ENCODE measurements at regions not wholly inside any gene's neighbourhood (a gene's known extent, or its start where the extent isn't known, plus 50 kb on each side); places are given as distances from the start of the nearest gene placed in this dataset.
"Not testable (repeated sequence)": the region's sequence is repeated elsewhere in the genome, so short reads cannot be mapped to it uniquely, and the experiment has no call there.

DNA sequence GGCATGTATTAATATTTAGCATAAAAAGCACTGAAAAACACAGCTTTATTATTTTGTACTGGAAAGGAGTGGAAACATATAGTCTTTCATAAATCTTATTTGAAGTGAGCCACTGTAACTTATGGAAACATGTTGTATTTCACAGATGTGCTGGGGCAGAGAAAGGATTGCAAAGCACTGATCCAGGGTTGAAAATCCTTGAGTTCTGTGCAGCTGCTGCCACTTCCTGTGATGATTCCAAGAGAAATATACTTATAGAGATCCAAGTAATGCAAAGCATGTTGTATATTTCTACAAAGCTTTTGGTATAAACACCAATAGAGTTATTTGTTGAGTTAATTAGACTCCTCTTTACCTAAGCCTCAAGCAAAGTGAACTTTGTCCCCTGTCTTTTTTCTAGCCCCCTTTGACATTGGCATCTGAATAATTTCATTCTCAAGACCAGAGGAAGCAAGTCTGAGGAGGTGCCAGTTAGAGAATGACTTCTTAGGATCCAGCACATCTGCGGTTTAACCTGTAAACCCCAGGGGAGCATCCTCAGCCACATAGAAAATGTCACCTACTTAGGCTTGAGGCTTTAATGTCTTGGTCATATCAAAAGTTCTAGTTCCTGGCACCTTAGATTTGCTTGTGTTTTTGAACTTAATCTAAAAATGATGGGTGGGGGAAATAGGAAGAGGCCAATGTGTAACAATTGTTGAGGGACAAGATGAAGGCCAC, 173.3 kb downstream of the FASLG start:
- H3K27ac Mint-ChIP-seq = no peak overlapping the region
- no peaks in the 10 kb centered on the region for H3K9me3 Mint-ChIP-seq
- no peak overlapping the region for H3K4me3 Mint-ChIP-seq
- H3K36me3 Mint-ChIP-seq = no peaks in the 10 kb centered on the region
- H3K27me3 Mint-ChIP-seq = no peaks in the 10 kb centered on the region
- peaks cover 12% of the 10 kb centered on the region for H3K4me1 Mint-ChIP-seq

DNA sequence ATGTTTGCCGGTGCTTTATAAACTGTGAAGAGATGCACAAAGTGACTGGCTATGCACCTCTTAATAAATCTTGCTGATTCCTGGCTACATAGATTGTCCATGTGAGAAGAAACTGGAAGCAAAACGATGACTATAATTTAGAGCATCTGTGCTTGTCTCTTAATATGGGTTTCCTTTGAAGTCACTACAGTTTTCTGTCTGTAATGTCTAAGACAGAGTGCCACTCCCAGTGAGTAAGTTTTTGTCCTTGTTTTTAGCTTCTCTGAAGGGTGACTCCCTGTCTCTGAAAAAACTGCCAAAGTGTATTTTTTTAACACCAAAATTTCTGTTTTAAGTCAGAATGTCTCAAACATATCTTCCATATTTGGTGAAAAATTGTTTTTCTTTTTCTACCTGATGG, 175.1 kb downstream of the FASLG start:
- Mint-ChIP-seq H3K4me1 (peaks cover 30% of the 10 kb centered on the region), H3K9me3 (no peaks in the 10 kb centered on the region), H3K27ac (no peak overlapping the region), H3K4me3 (no peak overlapping the region), H3K27me3 (no peaks in the 10 kb centered on the region), H3K36me3 (no peaks in the 10 kb centered on the region)

DNA sequence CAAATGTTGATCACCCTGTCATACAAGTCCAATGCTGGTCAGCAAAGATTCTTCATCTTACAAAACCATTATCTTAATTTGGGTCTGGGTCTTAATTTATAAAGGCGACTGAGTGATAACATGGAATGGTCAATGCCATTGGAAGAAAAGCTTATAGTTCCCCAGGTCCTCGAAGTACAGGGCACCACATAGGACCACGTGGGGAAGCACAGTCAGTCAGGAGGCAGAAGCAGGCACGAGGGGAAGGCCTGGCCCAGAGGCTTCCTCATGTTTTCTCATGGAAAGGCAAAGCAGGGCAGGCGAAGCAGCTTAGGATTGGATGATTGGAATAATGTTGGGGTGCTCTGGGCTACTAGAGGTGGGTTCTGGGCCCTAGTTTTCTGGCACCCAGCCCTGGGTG, 175.7 kb downstream of the FASLG start:
- Mint-ChIP-seq H3K27me3 (no peaks in the 10 kb centered on the region), H3K4me3 (peak overlapping the region; percentile 3), H3K4me1 (peaks cover 36% of the 10 kb centered on the region), H3K27ac (no peak overlapping the region), H3K9me3 (no peaks in the 10 kb centered on the region), H3K36me3 (no peaks in the 10 kb centered on the region)

DNA sequence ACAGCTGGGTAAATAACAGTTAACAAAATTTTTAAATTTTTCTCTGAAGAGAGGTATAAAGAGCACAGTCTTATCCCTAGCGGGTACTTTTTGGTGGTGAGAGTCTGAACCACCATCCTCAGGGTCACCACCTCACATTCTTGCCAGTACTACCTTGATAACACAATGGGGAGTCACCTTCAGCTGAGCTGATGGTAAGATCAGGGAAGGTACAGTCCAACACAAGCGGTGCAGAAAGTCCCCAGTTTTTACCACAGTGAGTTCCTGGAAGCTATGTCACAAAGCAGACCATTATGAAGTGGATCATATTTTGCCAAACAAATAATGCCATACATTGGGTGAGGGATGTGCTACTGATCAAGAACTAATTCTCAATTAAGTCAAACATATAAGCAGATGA, 176.9 kb downstream of the FASLG start:
- Mint-ChIP-seq H3K9me3 (no peaks in the 10 kb centered on the region), H3K4me1 (peaks cover 40% of the 10 kb centered on the region), H3K4me3 (no peak overlapping the region), H3K27ac (peak overlapping the region; percentile 23), H3K36me3 (no peaks in the 10 kb centered on the region), H3K27me3 (no peaks in the 10 kb centered on the region)

DNA sequence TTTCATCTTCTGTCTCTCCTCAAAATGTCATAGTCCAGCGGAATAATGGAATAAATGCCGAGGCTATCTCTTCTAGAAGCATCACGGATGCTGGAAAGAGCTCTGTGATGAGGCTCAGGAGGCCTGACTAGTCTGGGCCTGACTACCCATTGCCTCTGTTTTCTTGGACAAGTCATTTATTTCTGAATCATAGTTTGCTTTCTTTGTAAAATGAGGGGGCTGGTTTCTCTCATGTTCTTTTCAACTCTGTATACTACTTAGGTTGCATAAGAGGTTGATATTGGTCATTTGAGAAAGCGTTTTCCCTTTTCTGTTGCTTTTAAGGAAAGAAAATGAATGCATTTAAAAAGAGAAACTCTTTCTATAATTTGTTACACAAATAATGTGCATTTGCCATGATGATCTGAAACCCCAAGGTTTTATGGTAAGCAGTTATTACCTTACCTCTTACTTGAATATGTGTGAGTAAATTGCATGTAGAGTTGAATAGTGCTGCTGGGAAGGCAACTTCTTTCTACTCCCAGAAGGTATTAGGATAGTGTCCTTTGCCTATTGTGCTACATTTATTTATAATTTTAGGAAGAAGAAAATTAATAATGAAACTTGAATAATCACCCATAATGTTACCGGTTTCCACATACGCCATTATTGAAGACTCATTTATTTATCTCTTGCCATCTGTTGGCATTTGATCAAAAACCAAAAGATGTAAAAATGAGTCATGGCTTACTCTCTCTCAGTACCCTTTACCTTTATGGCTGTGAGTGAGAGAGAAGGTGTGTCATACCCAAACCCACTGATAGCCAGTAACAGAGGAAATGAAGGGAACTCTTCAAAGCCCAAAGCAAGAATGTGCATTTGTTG, 179.1 kb downstream of the FASLG start:
- Mint-ChIP-seq H3K4me3 (peak overlapping the region; percentile 45), H3K27ac (no peak overlapping the region), H3K4me1 (peaks cover 40% of the 10 kb centered on the region), H3K9me3 (no peaks in the 10 kb centered on the region), H3K27me3 (no peaks in the 10 kb centered on the region), H3K36me3 (no peaks in the 10 kb centered on the region)

GRCh38 chr1:172838680-172839313, 179.9 kb downstream of the FASLG start:
- H3K9me3 Mint-ChIP-seq = no peaks in the 10 kb centered on the region

GRCh38 chr1:172839639-172840038, 180.7 kb downstream of the FASLG start:
- not testable (repeated sequence) for H3K27me3 Mint-ChIP-seq, H3K4me3 Mint-ChIP-seq, H3K36me3 Mint-ChIP-seq, H3K9me3 Mint-ChIP-seq, H3K27ac Mint-ChIP-seq
- peaks cover 41% of the 10 kb centered on the region for H3K4me1 Mint-ChIP-seq

More at GRCh38 chr1:172838680-172839313, 179.9 kb downstream of the FASLG start:
- Mint-ChIP-seq H3K4me3 (peak overlapping the region; percentile 45), H3K27ac (no peak overlapping the region), H3K27me3 (no peaks in the 10 kb centered on the region), H3K36me3 (no peaks in the 10 kb centered on the region), H3K4me1 (peaks cover 39% of the 10 kb centered on the region)

- Mint-ChIP-seq H3K27me3 (no peaks in the 10 kb centered on the region), H3K4me1 (peaks cover 36% of the 10 kb centered on the region), H3K27ac (no peak overlapping the region), H3K4me3 (no peak overlapping the region), H3K36me3 (peaks cover 2% of the 10 kb centered on the region), H3K9me3 (peaks cover 4% of the 10 kb centered on the region)
These were observed 184.5 kb downstream of the FASLG start for GRCh38 chr1:172843444-172843843.

DNA sequence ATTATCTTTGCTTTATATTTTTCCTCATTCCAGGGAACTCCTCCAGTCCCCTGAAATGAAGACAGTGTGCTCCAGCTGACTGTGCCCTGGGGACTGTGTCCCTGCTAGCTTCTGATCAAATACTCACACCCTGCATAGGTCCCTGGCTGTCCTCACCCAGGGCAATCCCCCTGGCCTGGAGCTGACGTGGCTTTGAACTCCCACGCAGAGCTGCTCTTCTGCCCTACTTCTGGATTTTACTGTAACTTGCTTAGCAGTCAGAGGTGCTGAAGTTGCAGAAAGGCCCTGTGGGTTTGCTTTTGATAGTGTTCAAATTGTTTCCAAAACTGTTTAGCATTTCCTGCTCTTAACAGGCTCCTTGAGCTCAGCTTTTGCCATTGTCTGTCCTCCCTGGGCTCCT, 186.5 kb downstream of the FASLG start:
- H3K27ac Mint-ChIP-seq = peak overlapping the region; percentile 75

GRCh38 chr1:172845865-172846264, 187.0 kb downstream of the FASLG start:
- H3K4me3 Mint-ChIP-seq = no peak overlapping the region
- no peaks in the 10 kb centered on the region for H3K27me3 Mint-ChIP-seq
- peaks cover 21% of the 10 kb centered on the region for H3K4me1 Mint-ChIP-seq
- peaks cover 4% of the 10 kb centered on the region for H3K9me3 Mint-ChIP-seq
- peaks cover 2% of the 10 kb centered on the region for H3K36me3 Mint-ChIP-seq
- H3K27ac Mint-ChIP-seq = no peak overlapping the region

More for the DNA sequence above, 186.5 kb downstream of the FASLG start:
- Mint-ChIP-seq H3K9me3 (peaks cover 4% of the 10 kb centered on the region), H3K27me3 (no peaks in the 10 kb centered on the region), H3K4me3 (no peak overlapping the region), H3K36me3 (peaks cover 2% of the 10 kb centered on the region), H3K4me1 (peaks cover 21% of the 10 kb centered on the region)

- not testable (repeated sequence) for H3K4me3 Mint-ChIP-seq, H3K36me3 Mint-ChIP-seq, H3K27me3 Mint-ChIP-seq, H3K9me3 Mint-ChIP-seq, H3K27ac Mint-ChIP-seq
- peaks cover 21% of the 10 kb centered on the region for H3K4me1 Mint-ChIP-seq
These were observed 188.9 kb downstream of the FASLG start for GRCh38 chr1:172847814-172848213.

DNA sequence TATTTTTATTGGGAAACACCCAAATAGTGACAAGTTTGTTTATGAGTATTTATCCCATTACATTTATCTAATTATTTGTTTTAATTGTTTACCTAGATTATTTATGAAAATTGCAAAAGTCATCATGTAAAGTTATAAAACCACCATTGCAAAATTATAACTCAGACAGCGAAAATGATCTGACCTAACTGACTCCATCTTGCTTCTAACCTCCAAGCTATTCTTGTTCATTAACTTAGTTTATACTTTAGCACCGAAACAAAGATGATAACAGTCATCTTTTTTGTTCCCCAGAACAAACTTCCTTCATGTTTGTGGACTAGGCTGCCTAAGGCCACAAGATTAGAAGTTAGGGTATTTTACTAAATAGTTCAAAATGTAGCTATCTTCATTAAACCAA, 190.8 kb downstream of the FASLG start:
- peaks cover 17% of the 10 kb centered on the region for H3K4me1 Mint-ChIP-seq
- H3K36me3 Mint-ChIP-seq = peaks cover 2% of the 10 kb centered on the region
- no peak overlapping the region for H3K27ac Mint-ChIP-seq
- H3K4me3 Mint-ChIP-seq = no peak overlapping the region
- peaks cover 1% of the 10 kb centered on the region for H3K27me3 Mint-ChIP-seq
- H3K9me3 Mint-ChIP-seq = peaks cover 4% of the 10 kb centered on the region

DNA sequence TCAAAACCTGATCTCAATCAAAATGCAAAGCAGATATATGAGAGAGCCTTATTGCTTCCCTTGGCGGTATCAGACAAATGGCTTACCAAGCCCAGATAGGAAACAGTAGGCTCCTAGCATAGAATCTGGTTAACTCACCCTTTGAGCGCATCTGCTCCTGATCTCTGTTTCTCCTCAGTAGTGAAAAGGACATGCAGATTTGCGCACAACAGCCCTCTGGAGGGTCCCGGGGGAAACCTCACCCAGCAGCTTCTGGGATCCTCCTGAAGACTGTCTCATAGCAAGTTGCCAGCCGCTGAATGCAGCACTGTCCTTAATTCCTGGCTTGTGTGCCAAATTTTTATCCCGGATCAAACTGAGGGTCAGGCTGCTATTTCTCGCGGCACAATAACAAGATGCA, 192.2 kb downstream of the FASLG start:
- Mint-ChIP-seq H3K36me3 (peaks cover 4% of the 10 kb centered on the region), H3K27me3 (peaks cover 1% of the 10 kb centered on the region), H3K9me3 (peaks cover 4% of the 10 kb centered on the region), H3K4me1 (peaks cover 3% of the 10 kb centered on the region), H3K4me3 (no peak overlapping the region), H3K27ac (no peak overlapping the region)

DNA sequence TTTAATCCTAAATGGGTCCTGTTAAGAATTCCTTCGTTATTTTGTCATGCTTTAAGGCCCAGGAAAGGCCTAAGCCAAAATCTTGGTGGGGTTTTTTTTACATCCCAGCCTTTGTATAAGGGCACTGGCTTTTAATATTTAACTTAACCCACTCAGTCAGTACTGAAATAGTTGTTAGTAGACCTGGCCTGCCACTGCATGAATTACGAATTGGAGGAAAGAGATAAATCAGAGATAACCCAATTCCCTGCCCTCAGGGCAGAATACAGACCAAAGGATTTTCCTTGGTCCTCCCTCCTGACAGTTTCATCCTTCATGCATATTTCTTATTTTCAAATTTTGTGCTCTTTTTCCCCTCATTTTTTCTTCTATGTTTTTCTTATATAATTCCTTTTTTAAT, 193.0 kb downstream of the FASLG start:
- Mint-ChIP-seq H3K9me3 (peaks cover 4% of the 10 kb centered on the region), H3K4me3 (no peak overlapping the region), H3K36me3 (peaks cover 4% of the 10 kb centered on the region), H3K4me1 (no peaks in the 10 kb centered on the region), H3K27me3 (peaks cover 1% of the 10 kb centered on the region), H3K27ac (no peak overlapping the region)

GRCh38 chr1:172855983-172856382, 194.8 kb downstream of the TNFSF18 start:
- H3K4me1 Mint-ChIP-seq, H3K27ac Mint-ChIP-seq, H3K9me3 Mint-ChIP-seq, H3K4me3 Mint-ChIP-seq, H3K36me3 Mint-ChIP-seq, H3K27me3 Mint-ChIP-seq: not testable (repeated sequence)

- H3K9me3 Mint-ChIP-seq = no peaks in the 10 kb centered on the region
- H3K4me3 Mint-ChIP-seq = no peak overlapping the region
- peaks cover 8% of the 10 kb centered on the region for H3K4me1 Mint-ChIP-seq
- no peaks in the 10 kb centered on the region for H3K36me3 Mint-ChIP-seq
- no peak overlapping the region for H3K27ac Mint-ChIP-seq
- H3K27me3 Mint-ChIP-seq = no peaks in the 10 kb centered on the region
These were observed 187.7 kb downstream of the TNFSF18 start for GRCh38 chr1:172863031-172863430.

Data from activated naive CD4-positive, alpha-beta T cell treated with anti-CD3 and anti-CD28 coated beads, Interleukin-2, amount 50 U/mL, for 24 hours (primary cell).